K562 (cell line): ENCODE measurements at regions not wholly inside any gene's neighbourhood (a gene's known extent, or its start where the extent isn't known, plus 50 kb on each side); places are given as distances from the start of the nearest gene placed in this dataset.

Source experiments
- ATAC-seq: fragments of 200-7000 bp; cut with Tn5 transposase; 3 replicates; pipeline ENCODE4 v1.9.1; 2020; ENCODE audit warnings: moderate library complexity
- BruUV-seq: library from RNA; stranded (reverse); fragments of 400-500 nt; replicated peaks from 2 replicates; lab custom pipeline; 2021; lab: Mats Ljungman, UMichigan
- CTCF ChIA-PET: fragments of 300-600 bp; formaldehyde crosslinking; extraction: SDS; loops from one replicate; lab custom pipeline; 2021; ENCODE audit warnings: low intra/inter-chr PET ratio; lab: Yijun Ruan, JAX
- POLR2A ChIA-PET: fragments of 300-600, 350-650 bp; sonication (Branson Sonifier 250); formaldehyde crosslinking; extraction: SDS; loops from one replicate; lab custom pipeline; 2021; ENCODE audit warnings: antibody characterized with exemption, inconsistent platforms; lab: Yijun Ruan, JAX
- DNase-seq, 4 experiments: peaks; one replicate each; pipeline versions ENCODE4 v3.0.0 to v3.0.0-alpha.2; 2011 to 2018; ENCODE audit warnings: low spot score in 3 of 4, mixed read lengths in 3 of 4; ENCODE audit errors: extremely low read depth in 1 of 4
- FAIRE-seq: peaks from 2 replicates; lab custom pipeline; 2011; peaks lifted over from hg19 to GRCh38; lab: Jason Lieb, UNC
- H2AFZ ChIP-seq: 2 replicates; pipeline ENCODE4 v1.6.0; 2011; ENCODE audit warnings: low read depth, low read length, control low read depth, inconsistent platforms
- H3K27ac ChIP-seq: fragments of 200-600 bp; 3 replicates; pipeline ENCODE4 v1.8.0; 2011; ENCODE audit warnings: low read depth, mild to moderate bottlenecking, control low read depth, inconsistent platforms, low read length, moderate library complexity, mixed read lengths; ENCODE audit errors: extremely low read depth
- H3K27me3 ChIP-seq, 2 experiments: fragments of 300-600 bp in 1 of 2; 2 replicates in 1 of 2; 3 replicates in 1 of 2; pipeline versions ENCODE4 v1.6.0 to v1.8.0; 2011; ENCODE audit warnings: inconsistent platforms in 2 of 2, low read length in 2 of 2, mild to moderate bottlenecking in 1 of 2, mixed read lengths in 1 of 2, moderate library complexity in 1 of 2; ENCODE audit not compliant: control insufficient read depth in 2 of 2, insufficient read depth in 2 of 2
- H3K36me3 ChIP-seq: fragments of 300-600 bp; 3 replicates; pipeline ENCODE4 v1.8.0; 2011; ENCODE audit warnings: mild to moderate bottlenecking, low read length, inconsistent platforms; ENCODE audit not compliant: control insufficient read depth, insufficient read depth
- H3K4me1 ChIP-seq, 2 experiments: fragments of 200-600 bp in 1 of 2; replicated peaks in 1 of 2; 2 replicates in 1 of 2; 3 replicates in 1 of 2; pipeline versions ENCODE4 v1.5.1 to v1.8.0; 2011; ENCODE audit warnings: inconsistent platforms in 2 of 2, low read length in 2 of 2, mild to moderate bottlenecking in 1 of 2, mixed read lengths in 1 of 2, moderate library complexity in 1 of 2; ENCODE audit not compliant: control insufficient read depth in 2 of 2, insufficient read depth in 2 of 2
- H3K4me2 ChIP-seq: 2 replicates; pipeline ENCODE4 v1.6.1; 2011; ENCODE audit warnings: low read length, control low read depth, inconsistent platforms, mixed read lengths; ENCODE audit not compliant: insufficient read depth
- H3K4me3 ChIP-seq: fragments of 200-600 bp; sonication (generic), shearing (Covaris generic); 2 replicates; pipeline ENCODE4 v1.5.1; 2016; ENCODE audit warnings: control low read depth, inconsistent platforms
- H3K79me2 ChIP-seq: fragments of 200-600 bp; 3 replicates; pipeline ENCODE4 v1.8.0; 2011; ENCODE audit warnings: low read length, inconsistent platforms; ENCODE audit not compliant: control insufficient read depth, insufficient read depth
- H3K9ac ChIP-seq, 2 experiments: 2 replicates each; pipeline versions ENCODE4 v1.6.0 to v1.6.1; 2011; ENCODE audit warnings: low read depth in 2 of 2, low read length in 2 of 2, control low read depth in 1 of 2, inconsistent platforms in 1 of 2, mild to moderate bottlenecking in 1 of 2, mixed read lengths in 1 of 2; ENCODE audit not compliant: insufficient read depth in 1 of 2
- H3K9me1 ChIP-seq: one replicate; pipeline ENCODE4 v1.6.0; 2011; ENCODE audit warnings: inconsistent platforms, mild to moderate bottlenecking, low read length, moderate library complexity; ENCODE audit not compliant: control insufficient read depth, insufficient read depth
- H3K9me3 ChIP-seq: replicated peaks from 2 replicates; pipeline ENCODE4 v1.5.1; 2011; ENCODE audit warnings: low read depth, low read length, inconsistent platforms; ENCODE audit not compliant: control insufficient read depth, insufficient read depth
- H4K20me1 ChIP-seq: replicated peaks from 2 replicates; pipeline ENCODE4 v1.6.1; 2011; ENCODE audit warnings: low read length, inconsistent platforms, mixed read lengths; ENCODE audit not compliant: control insufficient read depth, insufficient read depth
- BCL6 ChIP-seq: fragments of 250-450 bp; sonication (Bioruptor Pico); IDR thresholded peaks from 2 replicates; pipeline ENCODE4 v1.4.0; 2020
- CLOCK ChIP-seq: fragments of 250-450 bp; sonication (Bioruptor Pico); IDR thresholded peaks from 2 replicates; pipeline ENCODE4 v1.4.0; 2020; ENCODE audit warnings: mild to moderate bottlenecking, moderate library complexity, borderline replicate concordance
- E2F8 ChIP-seq: fragments of 450-650 bp; IDR thresholded peaks from 2 replicates; pipeline ENCODE4 v1.7.1; 2018; ENCODE audit warnings: mild to moderate bottlenecking, low read depth; ENCODE audit not compliant: partially characterized antibody
- HDAC3 ChIP-seq: fragments of 450-650 bp; IDR thresholded peaks from 2 replicates; pipeline ENCODE4 v1.6.1; 2018; ENCODE audit warnings: borderline replicate concordance, mild to moderate bottlenecking, moderate library complexity; ENCODE audit not compliant: partially characterized antibody
- ILF3 ChIP-seq: fragments of 450-650 bp; IDR thresholded peaks from 2 replicates; pipeline ENCODE4 v1.6.1; 2018; ENCODE audit warnings: antibody characterized with exemption, mild to moderate bottlenecking, moderate library complexity, borderline replicate concordance
- SP1 ChIP-seq: sonication (generic); formaldehyde crosslinking; IDR thresholded peaks from 2 replicates; pipeline ENCODE4 v1.8.1; 2022; ENCODE audit warnings: mild to moderate bottlenecking, missing genetic modification reagents
- TOE1 ChIP-seq, 2 experiments: fragments of 450-650 bp in 1 of 2; sonication (generic) in 1 of 2; formaldehyde crosslinking in 1 of 2; IDR thresholded peaks; 2 replicates each; pipeline versions ENCODE4 v1.7.1 to v1.8.0; 2016 to 2022; ENCODE audit warnings: borderline replicate concordance in 2 of 2, mild to moderate bottlenecking in 2 of 2, antibody characterized with exemption in 1 of 2, inconsistent platforms in 1 of 2, low read depth in 1 of 2, missing genetic modification reagents in 1 of 2, moderate library complexity in 1 of 2
- WGBS: fragments of 100-300 bp; shearing (Covaris generic); methylation state at CpG from one replicate; pipeline ENCODE4 v1.1.6; 2016; ENCODE audit warnings: low coverage, mixed read lengths; ENCODE audit not compliant: insufficient coverage; ENCODE audit errors: missing lambda C conversion rate; 5-methylcytosine and 5-hydroxymethylcytosine counted together
- in situ Hi-C: fragments of 300-500 bp; cut with MboI; formaldehyde crosslinking; loops from 4 replicates; pipeline ENCODE4 v1.15.0; 2018; ENCODE audit warnings: inconsistent platforms, mixed read lengths
- intact Hi-C: fragments of 100-400 bp; cut with micrococcal nuclease; formaldehyde crosslinking; loops from 2 replicates; pipeline ENCODE4 v1.14.2; 2022

GRCh38 chr1:94684690-94685250, 135.4 kb upstream of the SLC44A3 start (continued):
- no peak for TF ChIP-seq HDAC3
- no peak for TF ChIP-seq CLOCK (CRISPR knock-in tag)
- no peak for TF ChIP-seq TOE1 (IDR thresholded peaks at IDR 0.05; ENCODE audit: borderline replicate concordance)
- TF ChIP-seq TOE1 (CRISPR knock-in tag; IDR thresholded peaks at IDR 0.05; ENCODE audit: borderline replicate concordance, low read depth), result no peak

GRCh38 chr1:94683886-94684285, 136.3 kb upstream of the SLC44A3 start:
- H3K27me3 ChIP-seq, result peaks cover 0 to 20% of the 10 kb centered on the region in 2 experiments; a peak in 2 of 5 replicates
- FAIRE-seq (no peak), ATAC-seq (no peak), DNase-seq (no peak)
- no peak overlapping the region for H3K4me2 ChIP-seq
- no peaks in the 10 kb centered on the region for H3K4me1 ChIP-seq
- H3K9ac ChIP-seq, result no peak overlapping the region
- WGBS, result 4% methylated on average over 6 of the region's 6 CpGs
- H3K36me3 ChIP-seq, result no peaks in the 10 kb centered on the region
- no peaks in the 10 kb centered on the region for H3K79me2 ChIP-seq
- CTCF ChIA-PET, result no interaction called here
- in situ Hi-C loops (no loop called here), intact Hi-C loops (no loop called here)
- no peak overlapping the region for H3K4me3 ChIP-seq
- POLR2A ChIA-PET, result no interaction called here
- no peak overlapping the region for H2AFZ ChIP-seq
- no peaks in the 10 kb centered on the region for H4K20me1 ChIP-seq
- BruUV-seq, result no TSS peak
- no peaks in the 10 kb centered on the region for H3K9me3 ChIP-seq
- no peak overlapping the region for H3K27ac ChIP-seq
- TF ChIP-seq BCL6 (CRISPR knock-in tag) (no peak), SP1 (no peak), E2F8 (no peak), ILF3 (no peak)
- no peaks in the 10 kb centered on the region for H3K9me1 ChIP-seq
